ENCODE measurements at regions not wholly inside any gene's neighbourhood (a gene's known extent, or its start where the extent isn't known, plus 50 kb on each side); places are given as distances from the start of the nearest gene placed in this dataset.

DNA sequence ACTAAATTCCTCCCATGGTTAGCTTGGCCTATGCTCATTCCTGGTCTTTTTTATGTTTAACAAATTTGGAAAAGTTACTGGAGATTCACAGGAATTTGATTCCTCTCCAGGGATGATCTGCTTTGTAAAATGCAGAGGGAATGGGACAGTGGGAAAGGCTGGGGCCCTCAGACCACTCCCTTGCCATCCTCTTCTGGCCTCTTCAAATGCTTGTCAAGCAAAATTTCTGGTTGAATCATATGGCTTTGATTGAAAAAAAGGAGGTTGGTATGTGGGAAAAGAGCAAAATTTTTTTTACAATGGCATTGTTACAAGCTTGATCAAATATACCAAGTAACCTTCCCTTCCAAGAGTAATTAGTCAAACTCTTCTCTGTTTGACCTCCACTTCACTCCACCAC is 225.1 kb downstream of the PIK3R1 start:
- Histone ChIP-seq H4K20me1 (ENCODE audit: insufficient read depth, low read length) (no peaks in the 10 kb centered on the region), H3K27ac (ENCODE audit: extremely low read length, insufficient read depth, low read length) (no peak overlapping the region), H3K4me3 (replicated peaks in 1 of 3; ENCODE audit: insufficient read depth in 1 of 3, low read depth in 2 of 3, low read length in 3 of 3) (no peak overlapping the region), H2AFZ (ENCODE audit: low read length) (no peak overlapping the region), H3K27me3 (ENCODE audit: control insufficient read depth in 1 of 2, insufficient read depth in 2 of 2, low read length in 2 of 2) (no peaks in the 10 kb centered on the region; a peak in 3 of 5 replicates), H3K9me3 (ENCODE audit: low read length) (no peaks in the 10 kb centered on the region), H3K36me3 (replicated peaks in 1 of 2; ENCODE audit: control insufficient read depth in 1 of 2, insufficient read depth in 2 of 2, low read length in 2 of 2) (no peaks in the 10 kb centered on the region), H3K9ac (ENCODE audit: insufficient read depth, low read depth, low read length) (no peak overlapping the region), H3K4me1 (ENCODE audit: insufficient read depth, low read length) (no peaks in the 10 kb centered on the region), H3K79me2 (ENCODE audit: insufficient read depth, low read length) (no peaks in the 10 kb centered on the region), H3K4me2 (ENCODE audit: low read depth, low read length) (no peak overlapping the region)
- DNase-seq (ENCODE audit: low spot score) (no peak), FAIRE-seq (no peak), ATAC-seq (no peak)
- BruUV-seq (replicated peaks) = no TSS peak
- ChIA-PET POLR2A (no interaction called here), CTCF (ENCODE audit: low intra/inter-chr PET ratio, low total read pairs) (no interaction called here)
- TF ChIP-seq CC2D1A (CRISPR knock-in tag; IDR thresholded peaks at IDR 0.05) = no peak
- TF ChIP-seq NFIB (CRISPR knock-in tag; IDR thresholded peaks at IDR 0.05; ENCODE audit: borderline replicate concordance) = no peak
- TF ChIP-seq, protein P1, sequence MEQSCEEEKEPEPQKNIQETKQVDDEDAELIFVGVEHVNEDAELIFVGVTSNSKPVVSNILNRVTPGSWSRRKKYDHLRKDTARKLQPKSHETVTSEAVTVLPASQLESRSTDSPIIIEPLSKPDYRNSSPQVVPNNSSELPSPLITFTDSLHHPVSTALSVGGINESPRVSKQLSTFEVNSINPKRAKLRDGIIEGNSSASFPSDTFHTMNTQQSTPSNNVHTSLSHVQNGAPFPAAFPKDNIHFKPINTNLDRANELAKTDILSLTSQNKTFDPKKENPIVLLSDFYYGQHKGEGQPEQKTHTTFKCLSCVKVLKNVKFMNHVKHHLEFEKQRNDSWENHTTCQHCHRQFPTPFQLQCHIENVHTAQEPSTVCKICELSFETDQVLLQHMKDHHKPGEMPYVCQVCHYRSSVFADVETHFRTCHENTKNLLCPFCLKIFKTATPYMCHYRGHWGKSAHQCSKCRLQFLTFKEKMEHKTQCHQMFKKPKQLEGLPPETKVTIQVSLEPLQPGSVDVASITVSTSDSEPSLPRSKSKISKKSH (CRISPR knock-in tag; IDR thresholded peaks at IDR 0.05; ENCODE audit: borderline replicate concordance) = no peak
- no peak for TF ChIP-seq ZNF652 (CRISPR knock-in tag; IDR thresholded peaks at IDR 0.05; ENCODE audit: borderline replicate concordance, low read depth)
- TF ChIP-seq, protein P2, sequence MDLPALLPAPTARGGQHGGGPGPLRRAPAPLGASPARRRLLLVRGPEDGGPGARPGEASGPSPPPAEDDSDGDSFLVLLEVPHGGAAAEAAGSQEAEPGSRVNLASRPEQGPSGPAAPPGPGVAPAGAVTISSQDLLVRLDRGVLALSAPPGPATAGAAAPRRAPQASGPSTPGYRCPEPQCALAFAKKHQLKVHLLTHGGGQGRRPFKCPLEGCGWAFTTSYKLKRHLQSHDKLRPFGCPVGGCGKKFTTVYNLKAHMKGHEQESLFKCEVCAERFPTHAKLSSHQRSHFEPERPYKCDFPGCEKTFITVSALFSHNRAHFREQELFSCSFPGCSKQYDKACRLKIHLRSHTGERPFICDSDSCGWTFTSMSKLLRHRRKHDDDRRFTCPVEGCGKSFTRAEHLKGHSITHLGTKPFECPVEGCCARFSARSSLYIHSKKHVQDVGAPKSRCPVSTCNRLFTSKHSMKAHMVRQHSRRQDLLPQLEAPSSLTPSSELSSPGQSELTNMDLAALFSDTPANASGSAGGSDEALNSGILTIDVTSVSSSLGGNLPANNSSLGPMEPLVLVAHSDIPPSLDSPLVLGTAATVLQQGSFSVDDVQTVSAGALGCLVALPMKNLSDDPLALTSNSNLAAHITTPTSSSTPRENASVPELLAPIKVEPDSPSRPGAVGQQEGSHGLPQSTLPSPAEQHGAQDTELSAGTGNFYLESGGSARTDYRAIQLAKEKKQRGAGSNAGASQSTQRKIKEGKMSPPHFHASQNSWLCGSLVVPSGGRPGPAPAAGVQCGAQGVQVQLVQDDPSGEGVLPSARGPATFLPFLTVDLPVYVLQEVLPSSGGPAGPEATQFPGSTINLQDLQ (CRISPR knock-in tag; IDR thresholded peaks at IDR 0.05) = no peak
- no peak for TF ChIP-seq EZH2 (conservative IDR thresholded peaks at IDR 0.05; ENCODE audit: low read depth, low read length)
- TF ChIP-seq, protein P3, sequence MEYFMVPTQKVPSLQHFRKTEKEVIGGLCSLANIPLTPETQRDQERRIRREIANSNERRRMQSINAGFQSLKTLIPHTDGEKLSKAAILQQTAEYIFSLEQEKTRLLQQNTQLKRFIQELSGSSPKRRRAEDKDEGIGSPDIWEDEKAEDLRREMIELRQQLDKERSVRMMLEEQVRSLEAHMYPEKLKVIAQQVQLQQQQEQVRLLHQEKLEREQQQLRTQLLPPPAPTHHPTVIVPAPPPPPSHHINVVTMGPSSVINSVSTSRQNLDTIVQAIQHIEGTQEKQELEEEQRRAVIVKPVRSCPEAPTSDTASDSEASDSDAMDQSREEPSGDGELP (IDR thresholded peaks at IDR 0.05; ENCODE audit: borderline replicate concordance, low read depth) = no peak
- TF ChIP-seq REPIN1 (CRISPR knock-in tag; IDR thresholded peaks at IDR 0.05; ENCODE audit: borderline replicate concordance, low read depth) = no peak
- TF ChIP-seq, protein P4, sequence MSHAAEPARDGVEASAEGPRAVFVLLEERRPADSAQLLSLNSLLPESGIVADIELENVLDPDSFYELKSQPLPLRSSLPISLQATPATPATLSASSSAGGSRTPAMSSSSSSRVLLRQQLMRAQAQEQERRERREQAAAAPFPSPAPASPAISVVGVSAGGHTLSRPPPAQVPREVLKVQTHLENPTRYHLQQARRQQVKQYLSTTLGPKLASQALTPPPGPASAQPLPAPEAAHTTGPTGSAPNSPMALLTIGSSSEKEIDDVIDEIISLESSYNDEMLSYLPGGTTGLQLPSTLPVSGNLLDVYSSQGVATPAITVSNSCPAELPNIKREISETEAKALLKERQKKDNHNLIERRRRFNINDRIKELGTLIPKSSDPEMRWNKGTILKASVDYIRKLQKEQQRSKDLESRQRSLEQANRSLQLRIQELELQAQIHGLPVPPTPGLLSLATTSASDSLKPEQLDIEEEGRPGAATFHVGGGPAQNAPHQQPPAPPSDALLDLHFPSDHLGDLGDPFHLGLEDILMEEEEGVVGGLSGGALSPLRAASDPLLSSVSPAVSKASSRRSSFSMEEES (CRISPR knock-in tag; IDR thresholded peaks at IDR 0.05) = no peak
- TF ChIP-seq KLF9 (CRISPR knock-in tag; IDR thresholded peaks at IDR 0.05; ENCODE audit: low read depth) = no peak
- TF ChIP-seq SPEN (CRISPR knock-in tag; IDR thresholded peaks at IDR 0.05; ENCODE audit: low read depth) = no peak
- TF ChIP-seq ZNF749 (CRISPR knock-in tag; IDR thresholded peaks at IDR 0.05; ENCODE audit: borderline replicate concordance) = no peak
- TF ChIP-seq, protein P5, sequence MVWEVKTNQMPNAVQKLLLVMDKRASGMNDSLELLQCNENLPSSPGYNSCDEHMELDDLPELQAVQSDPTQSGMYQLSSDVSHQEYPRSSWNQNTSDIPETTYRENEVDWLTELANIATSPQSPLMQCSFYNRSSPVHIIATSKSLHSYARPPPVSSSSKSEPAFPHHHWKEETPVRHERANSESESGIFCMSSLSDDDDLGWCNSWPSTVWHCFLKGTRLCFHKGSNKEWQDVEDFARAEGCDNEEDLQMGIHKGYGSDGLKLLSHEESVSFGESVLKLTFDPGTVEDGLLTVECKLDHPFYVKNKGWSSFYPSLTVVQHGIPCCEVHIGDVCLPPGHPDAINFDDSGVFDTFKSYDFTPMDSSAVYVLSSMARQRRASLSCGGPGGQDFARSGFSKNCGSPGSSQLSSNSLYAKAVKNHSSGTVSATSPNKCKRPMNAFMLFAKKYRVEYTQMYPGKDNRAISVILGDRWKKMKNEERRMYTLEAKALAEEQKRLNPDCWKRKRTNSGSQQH (CRISPR knock-in tag; IDR thresholded peaks at IDR 0.05; ENCODE audit: low read depth) = no peak
- TF ChIP-seq JUND (CRISPR knock-in tag; IDR thresholded peaks at IDR 0.05) = no peak
- in situ Hi-C loops (cut with HindIII; ENCODE audit: extremely low pct_ligation_motif_present, low pct_unique_long_range_greater_than_20kb) (no loop called here), intact Hi-C loops (cut with micrococcal nuclease; ENCODE audit: unreplicated experiment) (no loop called here)

Measured in HepG2 (cell line).